ENCODE measurements at regions not wholly inside any gene's neighbourhood (a gene's known extent, or its start where the extent isn't known, plus 50 kb on each side); places are given as distances from the start of the nearest gene placed in this dataset.

DNA sequence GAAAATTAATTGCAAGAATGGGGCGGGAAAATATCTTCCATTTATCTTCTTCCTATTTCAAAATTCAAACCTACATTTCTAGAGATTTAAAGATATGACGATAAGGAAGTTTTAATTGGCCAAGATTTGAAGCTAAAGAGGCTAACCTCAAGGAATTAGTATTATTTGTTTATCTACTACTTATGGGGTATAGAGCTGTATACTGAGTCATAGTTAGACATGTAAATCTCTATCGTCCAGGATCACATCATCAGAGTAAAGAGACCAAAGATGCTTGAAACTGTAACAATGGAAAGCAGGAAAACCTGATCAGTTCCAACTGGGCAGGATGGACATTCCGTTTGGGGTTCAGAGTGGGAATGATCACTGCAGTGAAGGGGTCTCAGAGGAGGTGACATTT is 95.2 kb upstream of the KLF7 start:
- Histone ChIP-seq H3K18ac (ENCODE audit: low read depth in 1 of 2, low read length in 2 of 2) (no peak overlapping the region), H3K4me2 (ENCODE audit: low read length, poor library complexity, severe bottlenecking) (no peak overlapping the region), H3K27me3 (ENCODE audit: control insufficient read depth in 1 of 2, insufficient read depth in 1 of 2, low read length in 2 of 2) (no peaks in the 10 kb centered on the region), H2BK5ac (ENCODE audit: low read depth, low read length, poor library complexity, severe bottlenecking) (no peak overlapping the region), H3K23ac (ENCODE audit: low read length in 2 of 2) (no peak overlapping the region), H3K27ac (ENCODE audit: low read length, poor library complexity, severe bottlenecking) (no peak overlapping the region), H3K79me1 (replicated peaks; ENCODE audit: low read length, poor library complexity, severe bottlenecking) (no peaks in the 10 kb centered on the region), H3K9ac (ENCODE audit: low read length) (no peak overlapping the region), H3K4me3 (ENCODE audit: insufficient read depth in 1 of 2, low read depth in 1 of 2, low read length in 2 of 2) (no peak overlapping the region), H3K14ac (ENCODE audit: low read length in 2 of 2) (no peak overlapping the region), H2BK15ac (ENCODE audit: low read depth, poor library complexity, severe bottlenecking) (no peak overlapping the region), H3K36me3 (ENCODE audit: control insufficient read depth in 1 of 2, insufficient read depth in 2 of 2, low read depth in 1 of 2, low read length in 2 of 2) (no peaks in the 10 kb centered on the region), H4K8ac (ENCODE audit: low read length) (peak overlapping the region; percentile 5), H3K4ac (ENCODE audit: low read depth in 1 of 2, low read length in 2 of 2) (peak overlapping the region; percentile 42 to 47), H2AFZ (ENCODE audit: low read depth, low read length) (no peak overlapping the region), H2BK12ac (ENCODE audit: low read length in 2 of 2) (peak overlapping the region; percentile 33 to 34), H4K91ac (ENCODE audit: low read length) (peak overlapping the region; percentile 36), H2BK120ac (ENCODE audit: low read depth, low read length) (no peak overlapping the region), H3K4me1 (ENCODE audit: control insufficient read depth, insufficient read depth, low read depth, low read length) (peaks cover 12% of the 10 kb centered on the region), H2AK5ac (ENCODE audit: low read length, severe bottlenecking) (peak overlapping the region; percentile 53), H3K9me3 (ENCODE audit: control insufficient read depth, low read length) (no peaks in the 10 kb centered on the region)
- WGBS: 36% methylated on average over 3 of the region's 4 CpGs
- DNase-seq: peak; percentile 57

DNA sequence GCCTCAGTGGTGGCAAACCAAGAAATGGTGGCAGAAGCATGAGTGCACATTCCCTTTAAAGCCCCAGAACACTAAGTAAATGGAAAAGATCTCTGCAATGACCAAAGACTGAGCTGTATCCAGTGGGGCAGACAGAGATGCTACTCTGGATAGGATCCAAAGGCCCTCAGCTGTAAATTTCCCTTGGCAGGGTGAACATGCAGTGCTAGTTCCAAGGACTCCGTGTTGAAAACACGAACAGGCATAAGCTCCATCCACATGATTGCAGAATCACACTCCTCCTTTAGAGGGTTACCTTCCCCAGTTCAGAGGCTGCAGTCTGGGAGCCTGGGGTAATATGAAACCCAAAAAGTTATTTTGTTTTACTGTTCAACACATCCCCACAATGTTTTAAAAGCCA is 98.6 kb upstream of the KLF7 start:
- Histone ChIP-seq H3K9me3 (ENCODE audit: control insufficient read depth, low read length) (no peaks in the 10 kb centered on the region), H3K4ac (ENCODE audit: low read depth in 1 of 2, low read length in 2 of 2) (no peak overlapping the region), H3K4me2 (ENCODE audit: low read length, poor library complexity, severe bottlenecking) (no peak overlapping the region), H2BK5ac (ENCODE audit: low read depth, low read length, poor library complexity, severe bottlenecking) (no peak overlapping the region), H3K79me1 (replicated peaks; ENCODE audit: low read length, poor library complexity, severe bottlenecking) (no peaks in the 10 kb centered on the region), H4K8ac (ENCODE audit: low read length) (no peak overlapping the region), H3K4me1 (ENCODE audit: control insufficient read depth, insufficient read depth, low read depth, low read length) (no peaks in the 10 kb centered on the region), H3K14ac (ENCODE audit: low read length in 2 of 2) (no peak overlapping the region), H4K91ac (ENCODE audit: low read length) (no peak overlapping the region), H2AFZ (ENCODE audit: low read depth, low read length) (no peak overlapping the region), H3K4me3 (ENCODE audit: insufficient read depth in 1 of 2, low read depth in 1 of 2, low read length in 2 of 2) (no peak overlapping the region), H3K27ac (ENCODE audit: low read length, poor library complexity, severe bottlenecking) (no peak overlapping the region), H3K36me3 (ENCODE audit: control insufficient read depth in 1 of 2, insufficient read depth in 2 of 2, low read depth in 1 of 2, low read length in 2 of 2) (no peaks in the 10 kb centered on the region), H3K23ac (ENCODE audit: low read length in 2 of 2) (no peak overlapping the region), H2BK120ac (ENCODE audit: low read depth, low read length) (no peak overlapping the region), H2BK12ac (ENCODE audit: low read length in 2 of 2) (peak overlapping the region in 1 of 2 experiments; percentile 29), H3K27me3 (ENCODE audit: control insufficient read depth in 1 of 2, insufficient read depth in 1 of 2, low read length in 2 of 2) (no peaks in the 10 kb centered on the region), H2BK15ac (ENCODE audit: low read depth, poor library complexity, severe bottlenecking) (no peak overlapping the region), H2AK5ac (ENCODE audit: low read length, severe bottlenecking) (no peak overlapping the region), H3K9ac (ENCODE audit: low read length) (no peak overlapping the region), H3K18ac (ENCODE audit: low read depth in 1 of 2, low read length in 2 of 2) (no peak overlapping the region)
- DNase-seq: no peak
- WGBS: 77% methylated on average over 2 of the region's 2 CpGs

DNA sequence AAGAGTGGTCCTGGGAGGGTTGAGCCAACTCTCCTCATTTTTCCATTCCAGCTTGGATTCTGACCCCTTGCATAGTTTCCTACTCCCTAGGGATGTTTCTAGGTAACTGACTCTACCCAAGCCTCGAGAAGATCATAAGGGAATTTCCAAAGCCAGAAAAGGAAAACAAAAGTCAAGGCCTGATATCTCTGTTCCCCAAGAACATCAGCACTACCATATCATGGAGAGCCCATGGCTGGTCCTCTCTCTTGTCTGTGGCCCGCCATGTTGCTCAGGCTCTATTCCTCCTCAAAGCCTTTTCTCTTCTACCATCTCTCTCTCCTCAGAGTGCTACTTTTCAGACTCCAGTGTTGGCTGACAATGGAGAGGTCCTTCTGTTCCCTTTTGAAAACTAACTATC is 99.6 kb upstream of the KLF7 start:
- H3K36me3 ChIP-seq (ENCODE audit: control insufficient read depth in 1 of 2, insufficient read depth in 2 of 2, low read depth in 1 of 2, low read length in 2 of 2): no peaks in the 10 kb centered on the region
- no peak overlapping the region for H3K14ac ChIP-seq (ENCODE audit: low read length in 2 of 2)
- DNase-seq: no peak
- no peak overlapping the region for H3K27ac ChIP-seq (ENCODE audit: low read length, poor library complexity, severe bottlenecking)
- H2AK5ac ChIP-seq (ENCODE audit: low read length, severe bottlenecking): no peak overlapping the region
- H3K79me1 ChIP-seq (replicated peaks; ENCODE audit: low read length, poor library complexity, severe bottlenecking): no peaks in the 10 kb centered on the region
- H2BK120ac ChIP-seq (ENCODE audit: low read depth, low read length): no peak overlapping the region
- H2BK5ac ChIP-seq (ENCODE audit: low read depth, low read length, poor library complexity, severe bottlenecking): no peak overlapping the region
- no peak overlapping the region for H3K18ac ChIP-seq (ENCODE audit: low read depth in 1 of 2, low read length in 2 of 2)
- H2AFZ ChIP-seq (ENCODE audit: low read depth, low read length): no peak overlapping the region
- H2BK12ac ChIP-seq (ENCODE audit: low read length in 2 of 2): peak overlapping the region in 1 of 2 experiments; percentile 12
- H3K4me1 ChIP-seq (ENCODE audit: control insufficient read depth, insufficient read depth, low read depth, low read length): no peaks in the 10 kb centered on the region
- no peaks in the 10 kb centered on the region for H3K9me3 ChIP-seq (ENCODE audit: control insufficient read depth, low read length)
- H4K8ac ChIP-seq (ENCODE audit: low read length): no peak overlapping the region
- no peak overlapping the region for H3K4ac ChIP-seq (ENCODE audit: low read depth in 1 of 2, low read length in 2 of 2)
- H2BK15ac ChIP-seq (ENCODE audit: low read depth, poor library complexity, severe bottlenecking): no peak overlapping the region
- H3K27me3 ChIP-seq (ENCODE audit: control insufficient read depth in 1 of 2, insufficient read depth in 1 of 2, low read length in 2 of 2): no peaks in the 10 kb centered on the region
- H3K4me2 ChIP-seq (ENCODE audit: low read length, poor library complexity, severe bottlenecking): no peak overlapping the region
- no peak overlapping the region for H3K9ac ChIP-seq (ENCODE audit: low read length)
- no peak overlapping the region for H4K91ac ChIP-seq (ENCODE audit: low read length)
- WGBS: 76% methylated on average over 2 of the region's 2 CpGs
- H3K23ac ChIP-seq (ENCODE audit: low read length in 2 of 2): no peak overlapping the region
- H3K4me3 ChIP-seq (ENCODE audit: insufficient read depth in 1 of 2, low read depth in 1 of 2, low read length in 2 of 2): no peak overlapping the region

DNA sequence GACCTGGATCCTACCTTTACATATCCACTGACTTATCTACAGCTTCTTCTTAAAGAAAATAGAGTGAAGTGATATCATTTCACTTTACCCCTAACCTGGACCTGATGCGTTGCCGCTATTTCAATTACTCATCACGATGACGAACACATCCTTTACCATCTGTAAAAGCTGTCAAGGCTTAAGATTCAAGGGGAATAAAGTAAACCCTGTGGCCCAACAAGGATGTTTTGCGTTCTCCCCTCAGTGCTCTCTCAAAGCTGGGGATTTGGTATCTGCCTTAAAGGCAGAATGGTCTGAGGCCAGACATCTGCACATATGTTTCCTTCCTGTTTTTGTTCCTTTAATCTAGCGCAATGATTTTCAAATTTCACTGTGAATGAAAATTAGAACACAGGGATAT is 100.1 kb upstream of the KLF7 start:
- no peak overlapping the region for H3K27ac ChIP-seq (ENCODE audit: low read length, poor library complexity, severe bottlenecking)
- no peak overlapping the region for H3K4ac ChIP-seq (ENCODE audit: low read depth in 1 of 2, low read length in 2 of 2)
- no peak overlapping the region for H4K8ac ChIP-seq (ENCODE audit: low read length)
- whole genome bisulfite sequencing: 76% methylated on average over 6 of the region's 6 CpGs
- H3K14ac ChIP-seq (ENCODE audit: low read length in 2 of 2): no peak overlapping the region
- H3K9me3 ChIP-seq (ENCODE audit: control insufficient read depth, low read length): no peaks in the 10 kb centered on the region
- no peak overlapping the region for H2BK12ac ChIP-seq (ENCODE audit: low read length in 2 of 2)
- no peak overlapping the region for H2BK120ac ChIP-seq (ENCODE audit: low read depth, low read length)
- H3K36me3 ChIP-seq (ENCODE audit: control insufficient read depth in 1 of 2, insufficient read depth in 2 of 2, low read depth in 1 of 2, low read length in 2 of 2): no peaks in the 10 kb centered on the region
- H3K18ac ChIP-seq (ENCODE audit: low read depth in 1 of 2, low read length in 2 of 2): no peak overlapping the region
- no peak overlapping the region for H4K91ac ChIP-seq (ENCODE audit: low read length)
- no peak overlapping the region for H3K4me2 ChIP-seq (ENCODE audit: low read length, poor library complexity, severe bottlenecking)
- H2BK5ac ChIP-seq (ENCODE audit: low read depth, low read length, poor library complexity, severe bottlenecking): no peak overlapping the region
- DNase-seq: peak; percentile 46
- no peak overlapping the region for H2AK5ac ChIP-seq (ENCODE audit: low read length, severe bottlenecking)
- H3K23ac ChIP-seq (ENCODE audit: low read length in 2 of 2): no peak overlapping the region
- no peaks in the 10 kb centered on the region for H3K27me3 ChIP-seq (ENCODE audit: control insufficient read depth in 1 of 2, insufficient read depth in 1 of 2, low read length in 2 of 2)
- H3K79me1 ChIP-seq (replicated peaks; ENCODE audit: low read length, poor library complexity, severe bottlenecking): no peaks in the 10 kb centered on the region
- no peak overlapping the region for H3K4me3 ChIP-seq (ENCODE audit: insufficient read depth in 1 of 2, low read depth in 1 of 2, low read length in 2 of 2)
- no peaks in the 10 kb centered on the region for H3K4me1 ChIP-seq (ENCODE audit: control insufficient read depth, insufficient read depth, low read depth, low read length)
- H2AFZ ChIP-seq (ENCODE audit: low read depth, low read length): no peak overlapping the region
- H2BK15ac ChIP-seq (ENCODE audit: low read depth, poor library complexity, severe bottlenecking): no peak overlapping the region
- H3K9ac ChIP-seq (ENCODE audit: low read length): no peak overlapping the region

Data from mesenchymal stem cell (in vitro differentiated cells and primary cell).